Parathyroid adenoma (tissue), 2 donors: ENCODE measurements at regions not wholly inside any gene's neighbourhood (a gene's known extent, or its start where the extent isn't known, plus 50 kb on each side); places are given as distances from the start of the nearest gene placed in this dataset.

Experiments used
- H2AFZ ChIP-seq: fragments of 300-600 bp; sonication (generic); one replicate; pipeline ENCODE4 v1.7.0; 2017; ENCODE audit warnings: antibody characterized with exemption, mild to moderate bottlenecking
- H3K27ac ChIP-seq: fragments of 300-600 bp; sonication (generic); one replicate; pipeline ENCODE4 v1.7.0; 2017
- H3K27me3 ChIP-seq: fragments of 300-600 bp; sonication (generic); one replicate; pipeline ENCODE4 v1.7.0; 2017; ENCODE audit warnings: low read length; ENCODE audit not compliant: control insufficient read depth, insufficient read depth
- H3K36me3 ChIP-seq: fragments of 300-600 bp; sonication (generic); one replicate; pipeline ENCODE4 v1.7.0; 2017; ENCODE audit warnings: low read length; ENCODE audit not compliant: control insufficient read depth, insufficient read depth
- H3K4me1 ChIP-seq: fragments of 300-600 bp; sonication (generic); one replicate; pipeline ENCODE4 v1.7.0; 2017; ENCODE audit warnings: control low read depth
- H3K4me2 ChIP-seq: fragments of 300-600 bp; sonication (generic); one replicate; pipeline ENCODE4 v1.7.0; 2017; ENCODE audit warnings: low read length
- H3K4me3 ChIP-seq: fragments of 300-600 bp; sonication (generic); one replicate; pipeline ENCODE4 v1.7.0; 2017; ENCODE audit warnings: low read depth, low read length
- H3K79me2 ChIP-seq: fragments of 300-600 bp; sonication (generic); one replicate; pipeline ENCODE4 v1.7.0; 2017; ENCODE audit warnings: control low read depth
- H3K9ac ChIP-seq: fragments of 300-600 bp; sonication (generic); one replicate; pipeline ENCODE4 v1.7.0; 2017; ENCODE audit warnings: mild to moderate bottlenecking
- H3K9me3 ChIP-seq: fragments of 300-600 bp; sonication (generic); one replicate; pipeline ENCODE4 v1.7.0; 2017; ENCODE audit warnings: low read length; ENCODE audit not compliant: control insufficient read depth
- TF ChIP-seq, protein P1 (sequence below): fragments of 300-600 bp; sonication (generic); IDR thresholded peaks from one replicate; pipeline ENCODE4 v1.7.0; 2017; ENCODE audit warnings: antibody characterized with exemption, mild to moderate bottlenecking
- donor health status: primary hyperparathyroidism.

DNA sequence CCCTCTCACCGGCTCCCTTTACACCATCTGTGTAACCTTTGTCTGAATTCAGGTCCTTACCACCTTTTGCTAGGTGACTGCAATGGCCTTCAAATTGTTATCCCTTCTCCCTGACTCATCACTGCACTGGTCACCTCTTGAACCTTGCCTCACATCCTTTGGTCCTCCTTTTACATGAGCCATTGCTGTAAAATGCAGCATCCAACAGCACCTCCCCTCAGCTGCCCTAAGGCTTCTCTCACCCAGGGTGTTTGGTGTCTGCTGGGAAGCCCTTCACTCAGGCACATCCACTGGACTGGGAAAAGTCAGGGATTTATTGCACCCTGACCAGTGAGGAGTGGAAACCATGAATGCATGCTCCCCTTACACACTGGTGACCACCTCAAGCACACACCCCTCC is 192.5 kb upstream of the GATB start:
- TF ChIP-seq, protein P1, sequence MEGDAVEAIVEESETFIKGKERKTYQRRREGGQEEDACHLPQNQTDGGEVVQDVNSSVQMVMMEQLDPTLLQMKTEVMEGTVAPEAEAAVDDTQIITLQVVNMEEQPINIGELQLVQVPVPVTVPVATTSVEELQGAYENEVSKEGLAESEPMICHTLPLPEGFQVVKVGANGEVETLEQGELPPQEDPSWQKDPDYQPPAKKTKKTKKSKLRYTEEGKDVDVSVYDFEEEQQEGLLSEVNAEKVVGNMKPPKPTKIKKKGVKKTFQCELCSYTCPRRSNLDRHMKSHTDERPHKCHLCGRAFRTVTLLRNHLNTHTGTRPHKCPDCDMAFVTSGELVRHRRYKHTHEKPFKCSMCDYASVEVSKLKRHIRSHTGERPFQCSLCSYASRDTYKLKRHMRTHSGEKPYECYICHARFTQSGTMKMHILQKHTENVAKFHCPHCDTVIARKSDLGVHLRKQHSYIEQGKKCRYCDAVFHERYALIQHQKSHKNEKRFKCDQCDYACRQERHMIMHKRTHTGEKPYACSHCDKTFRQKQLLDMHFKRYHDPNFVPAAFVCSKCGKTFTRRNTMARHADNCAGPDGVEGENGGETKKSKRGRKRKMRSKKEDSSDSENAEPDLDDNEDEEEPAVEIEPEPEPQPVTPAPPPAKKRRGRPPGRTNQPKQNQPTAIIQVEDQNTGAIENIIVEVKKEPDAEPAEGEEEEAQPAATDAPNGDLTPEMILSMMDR: no peak
- Histone ChIP-seq H3K36me3 (no peaks in the 10 kb centered on the region), H3K79me2 (no peaks in the 10 kb centered on the region), H3K27ac (no peak overlapping the region), H3K9ac (no peak overlapping the region), H2AFZ (no peak overlapping the region), H3K4me1 (no peaks in the 10 kb centered on the region), H3K4me3 (no peak overlapping the region), H3K4me2 (no peak overlapping the region), H3K27me3 (no peaks in the 10 kb centered on the region), H3K9me3 (no peaks in the 10 kb centered on the region)

DNA sequence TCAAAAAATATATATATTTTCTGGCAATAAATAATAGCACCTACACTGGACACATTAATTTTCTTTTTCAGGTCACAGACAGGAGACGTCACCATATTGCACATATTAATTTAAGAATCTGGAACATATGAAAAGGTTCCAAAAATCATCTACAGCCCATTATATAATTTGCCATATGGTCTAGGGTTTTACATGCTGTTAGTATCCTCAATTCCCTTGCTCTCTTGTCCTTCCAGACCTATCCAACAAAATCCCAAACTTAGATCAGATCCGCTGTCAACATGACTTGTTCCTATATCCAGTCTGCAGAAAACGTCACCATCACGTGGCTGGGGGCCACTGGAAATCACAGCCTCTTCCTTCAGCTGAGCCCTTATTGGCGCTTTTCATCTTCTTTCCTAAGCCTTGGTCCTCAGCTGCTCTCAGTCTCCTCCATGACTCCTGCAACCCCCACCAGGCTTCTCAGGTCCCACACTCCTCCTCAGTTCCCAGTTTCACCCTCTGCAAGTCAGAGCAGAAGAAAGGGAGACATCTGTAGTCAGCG is 192.0 kb upstream of the GATB start:
- no peak overlapping the region for H3K4me2 ChIP-seq

DNA sequence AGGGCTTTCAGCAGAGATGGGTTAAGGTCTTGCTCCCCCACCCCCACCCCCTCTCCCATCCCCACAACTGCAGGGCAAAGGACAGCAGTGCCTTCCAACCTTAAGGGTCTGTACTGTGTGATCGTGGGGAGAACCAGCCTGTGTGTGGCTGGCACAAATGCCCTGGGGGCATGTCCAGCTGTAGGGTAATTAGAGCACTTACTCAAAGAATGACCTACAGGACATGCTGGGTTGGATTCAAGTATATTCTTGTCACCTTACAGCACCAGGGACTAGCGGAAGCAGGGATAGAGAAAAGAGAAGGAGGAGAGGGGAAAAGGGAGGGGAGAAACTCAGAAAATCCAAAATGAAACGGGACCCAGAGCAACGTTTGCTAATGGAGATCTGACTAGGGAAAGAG is 191.3 kb upstream of the GATB start:
- H3K27ac ChIP-seq: no peak overlapping the region
- no peaks in the 10 kb centered on the region for H3K36me3 ChIP-seq
- no peak overlapping the region for H3K4me3 ChIP-seq
- H3K27me3 ChIP-seq: no peaks in the 10 kb centered on the region
- no peak overlapping the region for H3K9ac ChIP-seq
- H3K4me1 ChIP-seq: no peaks in the 10 kb centered on the region
- H2AFZ ChIP-seq: no peak overlapping the region
- H3K79me2 ChIP-seq: no peaks in the 10 kb centered on the region
- TF ChIP-seq, protein P1: no peak
- H3K4me2 ChIP-seq: no peak overlapping the region
- H3K9me3 ChIP-seq: no peaks in the 10 kb centered on the region

More for the DNA sequence above, 192.0 kb upstream of the GATB start:
- Histone ChIP-seq H3K4me1 (no peaks in the 10 kb centered on the region), H3K79me2 (no peaks in the 10 kb centered on the region), H3K4me3 (no peak overlapping the region), H2AFZ (no peak overlapping the region), H3K9ac (no peak overlapping the region), H3K27me3 (no peaks in the 10 kb centered on the region), H3K36me3 (no peaks in the 10 kb centered on the region), H3K27ac (no peak overlapping the region), H3K9me3 (no peaks in the 10 kb centered on the region)
- TF ChIP-seq, protein P1: no peak

DNA sequence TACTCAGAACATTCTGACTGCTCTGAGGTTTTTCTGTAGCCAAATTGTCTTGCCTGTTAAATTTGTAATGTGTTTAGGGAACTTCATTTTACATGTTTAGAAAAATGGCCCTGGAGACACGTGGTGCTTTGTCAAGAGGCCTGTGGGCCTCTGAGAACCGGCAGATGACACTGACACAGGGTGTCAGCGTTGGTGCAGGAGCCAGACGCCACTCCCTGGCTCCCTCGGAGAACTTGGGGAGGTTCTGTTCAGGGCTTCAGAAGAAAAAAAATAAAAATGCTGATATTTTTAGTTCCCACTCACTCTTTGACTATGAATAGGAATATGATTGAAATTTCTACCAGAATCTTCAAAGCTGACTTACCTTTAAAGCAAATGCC is 190.9 kb upstream of the GATB start:
- no peak overlapping the region for H3K27ac ChIP-seq
- H3K4me3 ChIP-seq: no peak overlapping the region

More for the DNA sequence above, 190.9 kb upstream of the GATB start:
- Histone ChIP-seq H3K4me1 (no peaks in the 10 kb centered on the region), H2AFZ (no peak overlapping the region), H3K27me3 (no peaks in the 10 kb centered on the region), H3K4me2 (no peak overlapping the region), H3K36me3 (no peaks in the 10 kb centered on the region), H3K79me2 (no peaks in the 10 kb centered on the region), H3K9ac (no peak overlapping the region), H3K9me3 (no peaks in the 10 kb centered on the region)
- TF ChIP-seq, protein P1: no peak
